ENCODE measurements at regions not wholly inside any gene's neighbourhood (a gene's known extent, or its start where the extent isn't known, plus 50 kb on each side); places are given as distances from the start of the nearest gene placed in this dataset.
A peak's percentile ranks its signal among the peaks of the same experiment; 100 is the strongest.
"Not testable (repeated sequence)": the region's sequence is repeated elsewhere in the genome, so short reads cannot be mapped to it uniquely, and the experiment has no call there.

- no peak for DNase-seq
Measured at GRCh38 chr9:15113288-15113687, 193.7 kb downstream of the TTC39B start.

GRCh38 chr9:15111071-15111470, 195.9 kb downstream of the TTC39B start:
- no peak for DNase-seq

- DNase-seq, result peak; percentile 57
Measured at GRCh38 chr9:15104826-15105420, 194.7 kb upstream of the FREM1 start.

- DNase-seq, result no peak
Measured at GRCh38 chr9:15103290-15103689, 193.1 kb upstream of the FREM1 start.

- DNase-seq, result no peak
Measured at GRCh38 chr9:15101095-15101494, 190.9 kb upstream of the FREM1 start.

- DNase-seq, result no peak
Measured at GRCh38 chr9:15100571-15100970, 190.3 kb upstream of the FREM1 start.

GRCh38 chr9:15096972-15097371, 186.7 kb upstream of the FREM1 start:
- no peak for DNase-seq

- no peak for DNase-seq
Measured at GRCh38 chr9:15086778-15087324, 176.6 kb upstream of the FREM1 start.

- DNase-seq, result no peak
Measured at GRCh38 chr9:15086156-15086763, 176.0 kb upstream of the FREM1 start.

GRCh38 chr9:15081021-15081753, 171.0 kb upstream of the FREM1 start:
- no peak for DNase-seq

GRCh38 chr9:15080401-15080800, 170.2 kb upstream of the FREM1 start:
- DNase-seq, result no peak

GRCh38 chr9:15079989-15080388, 169.8 kb upstream of the FREM1 start:
- no peak for DNase-seq

GRCh38 chr9:15077946-15078729, 167.9 kb upstream of the FREM1 start:
- DNase-seq, result no peak

GRCh38 chr9:15073620-15074019, 163.4 kb upstream of the FREM1 start:
- DNase-seq, result no peak

- DNase-seq, result no peak
Measured at GRCh38 chr9:15070716-15071115, 160.5 kb upstream of the FREM1 start.

- no peak for DNase-seq
Measured at GRCh38 chr9:15069106-15069505, 158.9 kb upstream of the FREM1 start.

- DNase-seq, result no peak
Measured at GRCh38 chr9:15068261-15068660, 158.0 kb upstream of the FREM1 start.

GRCh38 chr9:15059003-15059402, 148.8 kb upstream of the FREM1 start:
- no peak for DNase-seq

GRCh38 chr9:15058236-15058635, 148.0 kb upstream of the FREM1 start:
- DNase-seq, result no peak

- DNase-seq, result not testable (repeated sequence)
Measured at GRCh38 chr9:15055284-15055683, 145.1 kb upstream of the FREM1 start.

- DNase-seq, result no peak
Measured at GRCh38 chr9:15048772-15049171, 138.5 kb upstream of the FREM1 start.

GRCh38 chr9:15047028-15047551, 136.9 kb upstream of the FREM1 start:
- DNase-seq, result no peak

GRCh38 chr9:15033316-15033715, 123.1 kb upstream of the FREM1 start:
- DNase-seq, result no peak
